Adrenal gland (tissue), 9 donors: ENCODE measurements at regions not wholly inside any gene's neighbourhood (a gene's known extent, or its start where the extent isn't known, plus 50 kb on each side); places are given as distances from the start of the nearest gene placed in this dataset.

Source experiments
- DNase-seq, 7 donors: peaks; one replicate each; pipeline ENCODE4 v3.0.0-alpha.2; 2019 to 2020
- H3K27ac ChIP-seq, 5 donors: fragments of 200-600 bp; sonication (generic) in 4 of 5; 1 replicate in 3 of 5; 2 replicates in 2 of 5; pipeline versions ENCODE4 v1.5.1 to v1.8.0; 2016 to 2020; ENCODE audit warnings: mild to moderate bottlenecking in 1 of 5
- H3K27me3 ChIP-seq: fragments of 200-600 bp; 2 replicates; pipeline ENCODE4 v1.8.0; 2021
- H3K36me3 ChIP-seq, 2 donors: fragments of 200-600 bp; replicated peaks in 1 of 2; 1 replicate in 1 of 2; 2 replicates in 1 of 2; pipeline versions ENCODE4 v1.5.1 to v1.8.0; 2018 to 2022
- H3K4me1 ChIP-seq, 2 donors: fragments of 200-600 bp; replicated peaks in 1 of 2; 1 replicate in 1 of 2; 2 replicates in 1 of 2; pipeline versions ENCODE4 v1.5.1 to v1.8.0; 2018 to 2021
- H3K4me3 ChIP-seq, 4 donors: fragments of 200-600 bp; sonication (generic) in 3 of 4; one replicate each; pipeline ENCODE4 v1.5.1; 2016 to 2018
- H3K9me3 ChIP-seq, 3 donors: fragments of 200-600 bp; sonication (generic) in 1 of 3; replicated peaks in 1 of 3; 1 replicate in 2 of 3; 2 replicates in 1 of 3; pipeline versions ENCODE4 v1.5.1 to v1.8.0; 2016 to 2021
- CTCF ChIP-seq, 6 experiments: fragments of 450-650 bp in 4 of 6; fragments of 200-600 bp in 2 of 6; sonication (generic) in 1 of 6; IDR thresholded peaks; 1 replicate in 5 of 6; 2 replicates in 1 of 6; pipeline versions ENCODE4 v1.5.1 to v1.8.0; 2016 to 2021; ENCODE audit warnings: antibody characterized with exemption in 6 of 6, mild to moderate bottlenecking in 2 of 6, moderate library complexity in 1 of 6
- POLR2A ChIP-seq, 2 donors: fragments of 450-650 bp; IDR thresholded peaks; one replicate each; pipeline ENCODE4 v1.6.1; 2017; ENCODE audit warnings: antibody characterized with exemption in 2 of 2, mild to moderate bottlenecking in 2 of 2, moderate library complexity in 1 of 2
- WGBS, 4 donors: extraction: QIAGEN DNeasy Blood & Tissue Kit in 2 of 4; methylation state at CpG; one replicate each; pipeline versions ENCODE4 v1.1.5 to v1.1.7; 2013 to 2017; 5-methylcytosine and 5-hydroxymethylcytosine counted together
- intact Hi-C, 2 donors: fragments of 100-400 bp; cut with DNase I; formaldehyde crosslinking; loops; one replicate each; pipeline versions ENCODE4 v1.14.1 to v1.15.0; 2022 to 2023
- donor health status: healthy with polysubstance abuse.
- donor health status: Bipolar disorder and iron deficiency.
- donor health status: DM: yes; HTN: yes; CAD: no.
- donor health status: DM: no; HTN: no; CAD: no.
- donor health status: DM: no; HTN: no; CAD: no.

- intact Hi-C loops: no loop called here
- no peak overlapping the region for H3K4me3 ChIP-seq
- no peaks in the 10 kb centered on the region for H3K27me3 ChIP-seq
- H3K4me1 ChIP-seq: no peaks in the 10 kb centered on the region
- H3K27ac ChIP-seq: no peak overlapping the region
- DNase-seq: no peak
- H3K9me3 ChIP-seq: no peaks in the 10 kb centered on the region
- no peaks in the 10 kb centered on the region for H3K36me3 ChIP-seq
- no peak for TF ChIP-seq POLR2A (IDR thresholded peaks at IDR 0.05)
- no peak for TF ChIP-seq CTCF (IDR thresholded peaks at IDR 0.05)
Measured at GRCh38 chr18:44584900-44585299, 95.8 kb upstream of the SETBP1 start.

DNA sequence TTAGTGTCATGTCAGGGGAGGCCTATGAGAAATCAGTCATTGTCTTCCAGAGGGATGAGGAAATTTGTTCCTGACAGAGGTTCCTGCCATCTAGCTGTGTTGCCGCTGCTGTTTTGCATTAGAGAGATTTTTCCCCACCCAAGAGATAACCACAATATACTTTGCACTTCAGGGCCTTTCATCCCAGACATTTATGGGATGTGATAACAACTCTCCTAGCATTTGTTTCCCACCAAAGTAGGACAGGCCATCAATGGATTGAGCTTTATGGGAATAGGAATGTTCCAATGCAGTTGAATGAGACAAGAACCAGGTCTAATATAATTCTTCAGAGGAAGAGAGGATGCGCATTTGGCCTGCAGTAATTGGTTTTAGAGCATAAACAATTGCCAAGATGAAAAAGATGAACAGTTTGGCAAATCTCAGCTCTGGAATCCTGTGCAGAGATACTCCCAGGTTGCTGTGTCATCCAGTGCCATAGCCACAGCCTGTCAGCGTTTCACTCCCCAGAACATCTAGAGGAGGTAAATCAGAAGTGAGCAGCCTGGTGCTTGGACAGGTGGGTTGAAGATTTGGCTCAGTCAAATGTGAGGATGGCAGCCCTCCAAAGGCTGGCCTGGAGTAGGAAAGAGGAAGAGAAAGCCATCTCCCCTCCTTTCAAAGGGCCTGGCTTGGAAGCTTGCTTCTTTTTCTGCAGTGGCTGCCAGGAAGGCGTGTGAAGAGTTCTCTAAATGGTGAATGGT is 93.7 kb upstream of the SETBP1 start:
- no peaks in the 10 kb centered on the region for H3K4me1 ChIP-seq
- TF ChIP-seq POLR2A (IDR thresholded peaks at IDR 0.05) (no peak), CTCF (IDR thresholded peaks at IDR 0.05) (no peak)
- H3K9me3 ChIP-seq: no peaks in the 10 kb centered on the region
- no peaks in the 10 kb centered on the region for H3K27me3 ChIP-seq
- intact Hi-C loops: no loop called here
- H3K27ac ChIP-seq: no peak overlapping the region
- no peak overlapping the region for H3K4me3 ChIP-seq
- DNase-seq: no peak
- WGBS, 4 donors: 71 to 95% (median 76%) methylated on average over 4 of the region's 4 CpGs
- no peaks in the 10 kb centered on the region for H3K36me3 ChIP-seq

DNA sequence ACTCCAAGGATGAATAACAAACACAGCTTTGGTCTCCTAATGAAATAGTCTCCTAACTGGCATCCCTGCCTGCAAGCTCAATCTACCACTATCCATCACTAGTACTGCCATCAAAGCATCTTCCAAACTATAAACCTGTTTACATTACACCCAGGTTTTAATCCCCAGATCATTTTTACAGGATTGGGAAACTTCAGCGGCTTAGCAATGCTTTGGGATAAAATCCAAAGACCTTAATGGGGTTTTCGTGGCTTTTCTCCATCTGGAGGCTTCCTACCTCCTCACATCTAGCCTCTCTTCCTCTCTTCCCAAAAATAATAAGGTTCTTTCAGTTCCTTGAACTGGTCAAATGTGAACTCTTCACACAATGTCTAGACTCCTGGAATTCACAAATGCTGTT is 92.2 kb upstream of the SETBP1 start:
- Histone ChIP-seq H3K4me3 (no peak overlapping the region), H3K27me3 (no peaks in the 10 kb centered on the region), H3K4me1 (peaks cover 0 to 6% of the 10 kb centered on the region in 2 donors), H3K9me3 (no peaks in the 10 kb centered on the region), H3K36me3 (no peaks in the 10 kb centered on the region), H3K27ac (no peak overlapping the region)
- no peak for DNase-seq
- intact Hi-C loops: no loop called here
- WGBS, 4 donors: 56 to 76% (median 65%) methylated on average over 2 of the region's 2 CpGs
- TF ChIP-seq CTCF (IDR thresholded peaks at IDR 0.05) (no peak), POLR2A (IDR thresholded peaks at IDR 0.05) (no peak)

- 81 to 87% (median 86%) methylated on average over 3 of the region's 3 CpGs for WGBS, 4 donors
- DNase-seq: no peak
- Histone ChIP-seq H3K4me3 (no peak overlapping the region), H3K4me1 (peaks cover 0 to 6% of the 10 kb centered on the region in 2 donors), H3K27ac (no peak overlapping the region), H3K36me3 (no peaks in the 10 kb centered on the region), H3K27me3 (no peaks in the 10 kb centered on the region), H3K9me3 (no peaks in the 10 kb centered on the region)
- no peak for TF ChIP-seq POLR2A (IDR thresholded peaks at IDR 0.05)
- no peak for TF ChIP-seq CTCF (IDR thresholded peaks at IDR 0.05)
- intact Hi-C loops: no loop called here
Measured at GRCh38 chr18:44589693-44590355, 90.9 kb upstream of the SETBP1 start.
